GM21515 (cell line): ENCODE measurements at regions not wholly inside any gene's neighbourhood (a gene's known extent, or its start where the extent isn't known, plus 50 kb on each side); places are given as distances from the start of the nearest gene placed in this dataset.

Experiments
- ATAC-seq: cut with Tn5 transposase; IDR thresholded peaks from one replicate; pipeline ENCODE4 v1.9.1; 2021; ENCODE audit not compliant: unreplicated experiment

DNA sequence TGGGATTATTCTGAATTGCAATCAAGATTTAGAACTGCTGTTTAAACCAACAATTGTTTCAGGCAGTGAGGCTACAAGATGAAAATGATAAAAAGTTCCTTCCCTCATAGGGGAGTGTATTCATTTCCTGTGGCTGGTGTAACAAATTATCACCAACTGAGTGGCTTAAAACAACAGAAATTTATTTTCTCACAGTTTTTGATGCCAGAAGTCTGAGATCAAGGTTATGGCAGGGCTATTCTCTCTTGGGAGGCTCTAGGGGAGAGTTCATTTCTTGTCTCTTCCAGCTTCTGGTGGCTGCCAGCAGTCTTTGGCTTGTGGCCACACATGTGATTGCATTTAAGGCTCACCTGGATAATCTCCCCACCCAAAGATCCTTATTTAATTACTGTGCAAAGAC is 290.5 kb upstream of the ZSWIM2 start:
- ATAC-seq, result no peak

- ATAC-seq, result no peak
These were observed 289.3 kb upstream of the ZSWIM2 start for GRCh38 chr2:187138265-187138664.

DNA sequence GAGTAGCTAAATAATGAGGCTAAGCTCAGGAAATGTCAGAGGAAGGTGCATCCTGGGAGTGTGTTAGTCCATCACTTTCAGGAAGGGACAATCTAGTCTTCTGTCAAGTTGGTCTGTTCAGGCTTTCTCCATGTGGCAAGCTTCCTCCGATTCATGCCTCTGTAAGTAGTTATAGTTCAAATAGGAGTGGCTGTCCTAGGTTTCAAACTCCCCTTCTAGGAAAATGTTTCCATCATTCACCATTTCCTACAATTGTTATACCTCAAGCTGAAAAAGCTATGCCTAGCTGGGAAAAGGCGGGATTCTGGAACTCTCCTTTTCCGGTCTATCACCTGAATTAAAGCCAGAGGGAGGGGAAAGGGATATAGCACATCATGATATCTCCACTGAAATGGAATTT is 287.7 kb upstream of the ZSWIM2 start:
- no peak for ATAC-seq

- no peak for ATAC-seq
These were observed 285.3 kb upstream of the ZSWIM2 start for GRCh38 chr2:187134306-187134705.

- no peak for ATAC-seq
These were observed 280.9 kb upstream of the ZSWIM2 start for GRCh38 chr2:187129868-187130267.

DNA sequence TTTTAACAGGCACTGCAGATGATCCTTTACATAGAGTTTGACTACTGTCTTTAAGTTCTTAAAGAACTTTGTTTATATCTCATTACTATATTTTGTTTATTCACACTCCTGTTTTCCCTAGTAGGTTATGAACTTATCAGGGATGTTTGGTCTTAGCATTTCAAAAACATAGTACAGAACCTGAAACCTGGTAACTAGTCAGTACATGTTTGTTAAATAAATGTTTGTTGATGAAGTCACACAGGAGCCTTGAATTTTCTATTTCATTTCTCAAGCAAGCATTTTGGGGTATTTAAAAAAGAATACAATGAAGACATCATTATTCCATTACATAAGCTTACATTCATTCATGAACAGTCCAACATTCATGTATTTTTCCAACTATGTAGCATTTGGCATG is 280.3 kb upstream of the ZSWIM2 start:
- no peak for ATAC-seq

DNA sequence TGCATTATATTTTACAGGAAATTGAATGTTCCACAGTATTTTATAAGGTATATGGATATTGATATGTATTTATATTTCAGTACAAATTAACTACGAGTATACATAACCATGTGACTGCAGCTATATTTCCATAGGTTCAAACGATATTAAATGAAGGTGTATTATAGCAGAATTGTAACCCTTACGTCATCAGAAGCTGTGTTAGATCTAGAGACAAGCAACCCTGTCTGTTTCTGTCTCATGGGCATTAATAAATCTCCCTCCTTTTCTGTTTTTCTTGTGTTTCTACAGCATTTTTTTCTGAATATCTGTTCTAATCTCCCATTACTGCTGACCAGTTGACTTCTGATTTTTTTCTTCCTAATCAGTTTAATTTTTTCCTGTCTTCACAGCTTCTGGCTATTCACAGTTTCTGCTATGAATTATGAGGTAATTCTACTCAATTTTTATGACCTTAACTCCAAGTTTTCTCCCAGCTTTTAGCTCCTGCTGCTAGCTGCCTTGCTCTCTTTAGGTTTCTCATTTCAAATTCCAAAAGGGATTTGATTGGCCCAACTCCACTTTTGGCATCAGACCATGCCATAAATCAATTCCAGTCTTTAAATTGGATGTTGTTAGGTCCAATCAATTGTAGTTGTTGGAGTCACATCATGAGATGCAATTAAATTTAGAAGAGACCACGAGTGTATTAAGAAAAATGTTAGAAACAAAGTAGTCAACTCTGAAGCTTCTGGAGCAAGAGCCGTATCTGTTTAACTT is 277.5 kb upstream of the ZSWIM2 start:
- no peak for ATAC-seq

DNA sequence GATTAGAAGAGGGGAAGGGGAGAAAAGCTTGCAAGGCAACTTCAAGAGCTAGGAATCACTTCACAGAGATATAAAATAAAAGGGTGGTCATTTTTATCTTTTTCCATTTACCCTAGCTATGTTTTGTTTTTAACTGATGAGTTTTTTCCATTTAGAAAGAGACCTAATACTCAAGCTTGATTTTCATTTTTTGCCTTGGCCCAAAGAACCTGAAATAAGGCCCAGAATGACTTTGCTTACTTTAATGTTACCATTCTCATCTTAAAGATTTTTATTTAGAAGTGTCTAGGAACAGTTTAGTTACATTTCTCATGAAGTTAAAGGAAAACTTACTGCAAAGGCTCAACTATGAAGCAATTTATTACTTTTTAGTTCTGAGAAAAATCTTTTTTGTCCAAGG is 276.3 kb upstream of the ZSWIM2 start:
- no peak for ATAC-seq

DNA sequence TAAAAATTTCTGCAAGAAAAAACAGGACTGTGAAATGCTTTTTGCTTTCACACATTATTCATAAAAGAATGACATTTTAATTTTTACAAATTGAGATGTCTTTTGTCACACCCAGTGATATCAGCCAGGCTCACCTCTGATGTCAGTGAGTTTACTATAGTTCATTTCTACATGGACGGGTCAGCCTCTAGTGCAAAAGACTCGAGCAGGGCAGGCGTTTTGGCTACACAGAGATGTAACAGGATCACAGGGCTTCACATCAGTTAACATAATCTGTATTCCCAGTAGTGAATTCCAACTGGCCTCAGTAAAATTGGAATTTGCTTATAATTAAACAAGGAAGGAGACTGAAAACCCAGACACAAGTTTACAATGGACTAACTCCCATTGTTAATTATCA is 275.6 kb upstream of the ZSWIM2 start:
- no peak for ATAC-seq

GRCh38 chr2:187118331-187119099 is 269.5 kb upstream of the ZSWIM2 start:
- ATAC-seq, result no peak

DNA sequence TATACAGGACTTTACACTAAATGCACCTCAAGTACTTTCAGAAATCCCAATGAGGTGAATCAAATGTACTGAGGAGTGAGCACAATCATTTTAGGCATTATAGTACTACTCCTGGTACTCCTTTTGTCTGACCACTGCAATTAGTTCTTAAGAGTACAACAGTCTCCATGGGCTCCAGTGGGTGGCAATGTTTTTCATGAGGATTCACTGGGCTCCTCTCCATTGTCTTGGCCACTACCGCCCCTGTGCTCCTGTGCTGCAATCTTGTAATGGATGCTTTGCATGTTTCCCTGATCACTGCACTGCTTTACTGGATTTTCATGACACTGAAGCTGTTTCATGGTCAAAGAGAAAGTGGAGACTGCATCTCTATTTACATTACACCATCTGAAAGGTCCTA is 268.5 kb upstream of the ZSWIM2 start:
- ATAC-seq, result no peak

DNA sequence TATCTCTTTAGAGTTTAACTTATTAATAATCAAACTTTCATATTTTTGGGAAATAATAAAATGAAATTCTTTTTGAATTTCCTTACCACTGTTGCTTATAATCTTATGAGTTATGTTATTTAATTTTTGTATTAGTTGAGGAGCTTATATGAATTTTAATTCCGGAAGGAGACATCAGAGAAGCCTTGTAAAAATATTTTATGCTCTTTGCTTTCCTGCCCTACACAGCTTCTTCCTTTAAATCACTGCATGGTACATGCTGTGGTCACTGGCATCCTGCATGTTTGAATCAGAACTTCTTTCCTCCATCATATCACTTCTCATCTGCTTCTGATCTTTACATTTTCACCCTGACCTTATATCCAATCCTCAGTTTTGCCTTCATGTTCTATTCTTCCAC is 266.7 kb upstream of the ZSWIM2 start:
- no peak for ATAC-seq

- ATAC-seq, result no peak
These were observed 258.0 kb upstream of the ZSWIM2 start for GRCh38 chr2:187107001-187107400.

GRCh38 chr2:187105218-187105617 is 256.2 kb upstream of the ZSWIM2 start:
- ATAC-seq, result no peak

DNA sequence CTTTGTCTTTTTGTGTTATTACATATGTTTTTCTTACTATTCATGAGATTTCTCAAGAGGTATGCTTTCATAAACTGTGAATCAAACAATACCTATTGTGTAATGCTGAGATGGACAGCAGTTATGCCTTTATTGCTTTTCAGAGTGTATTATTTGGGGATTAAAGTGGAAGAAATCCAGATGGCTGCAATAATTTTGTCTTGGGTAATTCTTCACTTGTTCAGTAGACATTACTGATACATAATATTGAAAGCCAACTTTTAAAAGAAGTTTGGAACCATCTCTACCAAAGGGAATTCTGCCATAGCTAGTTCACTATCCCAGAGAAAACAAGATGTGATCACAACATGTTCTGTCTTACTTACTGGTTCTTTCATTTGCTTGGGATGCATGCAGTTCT is 253.4 kb upstream of the ZSWIM2 start:
- no peak for ATAC-seq

- no peak for ATAC-seq
These were observed 249.2 kb upstream of the ZSWIM2 start for GRCh38 chr2:187098154-187098553.

GRCh38 chr2:187093771-187094412 is 244.9 kb upstream of the ZSWIM2 start:
- ATAC-seq, result no peak

GRCh38 chr2:187091664-187092063 is 242.7 kb upstream of the ZSWIM2 start:
- ATAC-seq, result no peak

DNA sequence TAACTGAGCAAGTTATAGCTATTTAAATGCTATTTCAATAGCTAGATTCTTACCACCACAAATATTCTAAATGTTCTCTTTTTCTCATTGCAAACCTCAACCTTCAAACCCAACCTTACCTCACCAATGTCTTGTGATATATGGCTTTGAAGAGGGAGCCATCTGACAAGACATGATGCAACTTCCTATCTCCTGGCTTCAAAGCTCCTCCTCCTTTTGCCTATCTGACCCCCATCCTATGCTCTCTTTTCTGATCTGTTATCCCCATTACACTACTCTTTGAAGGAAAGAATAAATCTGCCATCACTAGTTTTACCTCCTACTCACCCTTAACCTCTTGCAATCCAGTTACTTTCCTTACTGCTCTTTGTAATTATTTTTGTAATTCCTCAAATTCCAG is 235.6 kb upstream of the ZSWIM2 start:
- no peak for ATAC-seq

DNA sequence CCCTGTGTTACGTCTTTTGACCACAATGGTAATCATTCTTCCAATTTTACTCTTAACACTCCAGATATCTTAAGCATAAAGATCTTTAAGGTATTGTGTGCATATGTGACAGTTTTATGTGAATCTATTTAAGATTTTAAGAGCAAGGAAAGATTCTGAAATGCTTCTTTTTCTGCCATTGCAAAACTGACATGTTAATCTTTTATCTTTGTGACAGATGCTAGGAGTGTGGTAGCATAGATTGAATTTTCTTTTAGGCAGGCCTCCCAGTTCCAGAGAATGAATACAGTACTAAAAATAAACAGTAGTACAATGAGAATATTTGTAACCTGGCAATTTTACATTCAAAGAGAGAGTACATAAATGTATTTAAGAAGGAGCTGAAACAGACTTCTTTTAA is 232.5 kb upstream of the ZSWIM2 start:
- no peak for ATAC-seq

DNA sequence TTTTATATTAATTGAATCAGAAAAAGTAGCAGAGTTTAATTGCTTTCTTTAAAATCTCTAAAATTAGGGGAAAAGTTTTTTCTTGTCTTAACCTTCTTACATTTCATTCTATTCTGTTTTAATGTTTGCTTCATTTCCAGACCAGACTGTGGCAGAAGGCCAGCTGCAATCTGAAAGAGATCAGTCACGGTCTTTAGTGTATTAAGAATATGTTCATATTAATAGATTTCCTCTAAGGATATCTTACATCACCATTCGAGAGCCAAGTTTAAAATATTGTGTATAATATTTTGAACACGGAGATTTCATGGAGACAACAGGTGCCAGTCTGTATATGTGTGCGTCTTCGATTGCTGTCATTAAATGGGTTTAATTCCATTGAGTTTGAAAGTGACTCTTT is 230.9 kb upstream of the ZSWIM2 start:
- no peak for ATAC-seq

- ATAC-seq, result no peak
These were observed 229.3 kb upstream of the ZSWIM2 start for GRCh38 chr2:187078297-187078696.
